HUES64 (cell line): ENCODE measurements at regions not wholly inside any gene's neighbourhood (a gene's known extent, or its start where the extent isn't known, plus 50 kb on each side); places are given as distances from the start of the nearest gene placed in this dataset.
"Not testable (repeated sequence)": the region's sequence is repeated elsewhere in the genome, so short reads cannot be mapped to it uniquely, and the experiment has no call there.

ENCODE experiments used
- H3K27ac ChIP-seq: 2 replicates; pipeline ENCODE4 v1.7.0; 2013; ENCODE audit warnings: low read depth, low read length, inconsistent platforms
- H3K27me3 ChIP-seq: 2 replicates; pipeline ENCODE4 v1.6.1; 2013; ENCODE audit warnings: mild to moderate bottlenecking, low read length; ENCODE audit not compliant: insufficient read depth
- H3K36me3 ChIP-seq: 2 replicates; pipeline ENCODE4 v1.6.1; 2013; ENCODE audit warnings: mild to moderate bottlenecking, low read length; ENCODE audit not compliant: insufficient read depth
- H3K4me1 ChIP-seq: 2 replicates; pipeline ENCODE4 v1.6.1; 2013; ENCODE audit warnings: mild to moderate bottlenecking, low read length, moderate library complexity; ENCODE audit not compliant: insufficient read depth
- H3K4me3 ChIP-seq: 2 replicates; pipeline ENCODE4 v1.5.1; 2013; ENCODE audit warnings: mild to moderate bottlenecking, low read length, moderate library complexity
- H3K9ac ChIP-seq: 2 replicates; pipeline ENCODE4 v1.6.1; 2013; ENCODE audit warnings: mild to moderate bottlenecking, low read depth, low read length
- H3K9me3 ChIP-seq: 2 replicates; pipeline ENCODE4 v1.6.1; 2013; ENCODE audit warnings: low read depth, low read length; ENCODE audit not compliant: insufficient read depth
- WGBS: fragments of 150-250, 120-280 bp; methylation state at CpG from one replicate; pipeline ENCODE4 v1.1.7; 2013; ENCODE audit warnings: missing lambda C conversion rate; 5-methylcytosine and 5-hydroxymethylcytosine counted together

DNA sequence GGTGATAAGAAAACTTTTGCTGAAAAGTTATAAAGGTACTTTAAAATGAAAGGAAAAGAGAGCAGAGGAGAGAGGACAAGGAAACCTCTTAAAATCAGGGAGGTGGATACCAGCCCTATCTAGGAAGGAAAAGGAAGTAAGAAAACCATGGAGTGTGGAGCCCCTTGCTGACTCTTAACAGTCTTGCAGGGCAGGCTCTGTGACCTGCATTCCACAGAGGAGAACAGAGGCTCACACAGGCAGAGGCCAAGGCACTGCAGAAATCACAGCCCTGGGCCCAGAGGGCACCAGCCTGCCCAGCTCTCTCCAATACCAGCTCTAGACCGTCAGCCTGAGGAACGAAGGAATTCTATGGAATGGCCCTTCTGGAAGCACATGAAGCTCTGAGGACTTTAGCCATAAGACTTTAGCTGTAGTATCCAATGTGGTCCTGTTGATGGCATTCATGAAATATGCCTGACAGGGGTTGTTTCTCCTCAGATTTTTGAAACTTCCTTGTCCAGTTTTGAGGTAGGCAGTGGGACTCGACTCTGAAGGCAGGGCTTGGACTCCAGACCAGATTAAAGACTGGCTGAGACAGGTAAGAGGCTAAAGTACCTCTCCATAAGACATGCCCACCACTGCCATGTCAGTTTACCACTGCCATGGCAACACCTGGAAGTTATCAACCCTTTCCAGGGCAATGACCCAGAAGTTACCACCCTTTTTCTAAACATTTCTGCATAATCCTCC lies 216.3 kb downstream of the ANAPC1 start:
- WGBS = 98% methylated on average over 3 of the region's 3 CpGs
- H3K9ac ChIP-seq = no peak overlapping the region
- no peak overlapping the region for H3K27ac ChIP-seq

DNA sequence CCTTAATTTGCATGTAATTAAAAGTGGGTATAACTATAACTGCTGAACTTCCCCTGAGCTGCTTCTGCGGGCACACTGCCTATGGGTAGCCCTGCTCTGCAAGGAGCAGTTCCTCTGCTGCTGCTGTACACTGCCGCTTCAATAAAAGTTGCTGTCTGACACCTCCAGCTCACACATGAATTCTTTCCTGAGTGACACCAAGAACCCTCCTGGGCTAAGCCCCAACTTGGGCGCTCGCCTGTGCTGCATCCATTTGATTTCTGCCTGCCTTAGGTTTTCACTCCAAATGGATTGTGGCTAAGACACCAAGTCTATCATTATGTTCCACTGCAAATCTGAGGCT lies 215.7 kb downstream of the ANAPC1 start:
- WGBS = 96% methylated on average over 4 of the region's 4 CpGs
- Histone ChIP-seq H3K4me1 (no peaks in the 10 kb centered on the region), H3K4me3 (no peak overlapping the region), H3K36me3 (no peaks in the 10 kb centered on the region), H3K27ac (no peak overlapping the region), H3K9ac (no peak overlapping the region), H3K9me3 (peaks cover 28% of the 10 kb centered on the region; the same call in 1 of the 2 replicates), H3K27me3 (no peaks in the 10 kb centered on the region)

More for the DNA sequence above, 216.3 kb downstream of the ANAPC1 start:
- H3K4me1 ChIP-seq = no peaks in the 10 kb centered on the region
- peaks cover 28% of the 10 kb centered on the region; the same call in 1 of the 2 replicates for H3K9me3 ChIP-seq
- no peaks in the 10 kb centered on the region for H3K36me3 ChIP-seq
- no peak overlapping the region for H3K4me3 ChIP-seq
- no peaks in the 10 kb centered on the region for H3K27me3 ChIP-seq

DNA sequence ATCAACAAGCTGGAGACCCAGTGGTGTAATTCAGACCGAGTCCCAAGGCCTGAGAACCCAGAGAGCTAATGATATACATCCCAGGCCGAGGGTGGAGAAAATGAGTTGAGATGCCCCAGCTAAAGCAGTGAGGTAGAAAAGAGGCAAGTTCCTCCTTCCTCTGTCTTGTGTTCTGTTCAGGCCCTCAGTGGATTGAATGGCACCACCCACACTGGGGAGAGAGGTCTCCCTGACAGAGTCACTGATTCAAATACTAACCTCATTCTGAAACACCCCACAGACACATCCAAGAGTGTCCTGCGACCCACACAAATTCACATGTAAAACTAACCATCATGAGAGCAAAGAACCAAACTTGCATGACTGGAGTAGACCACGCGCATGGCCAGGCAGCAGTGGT lies 215.3 kb downstream of the ANAPC1 start:
- no peak overlapping the region for H3K27ac ChIP-seq
- WGBS = 92% methylated on average over 5 of the region's 5 CpGs
- no peaks in the 10 kb centered on the region for H3K4me1 ChIP-seq

DNA sequence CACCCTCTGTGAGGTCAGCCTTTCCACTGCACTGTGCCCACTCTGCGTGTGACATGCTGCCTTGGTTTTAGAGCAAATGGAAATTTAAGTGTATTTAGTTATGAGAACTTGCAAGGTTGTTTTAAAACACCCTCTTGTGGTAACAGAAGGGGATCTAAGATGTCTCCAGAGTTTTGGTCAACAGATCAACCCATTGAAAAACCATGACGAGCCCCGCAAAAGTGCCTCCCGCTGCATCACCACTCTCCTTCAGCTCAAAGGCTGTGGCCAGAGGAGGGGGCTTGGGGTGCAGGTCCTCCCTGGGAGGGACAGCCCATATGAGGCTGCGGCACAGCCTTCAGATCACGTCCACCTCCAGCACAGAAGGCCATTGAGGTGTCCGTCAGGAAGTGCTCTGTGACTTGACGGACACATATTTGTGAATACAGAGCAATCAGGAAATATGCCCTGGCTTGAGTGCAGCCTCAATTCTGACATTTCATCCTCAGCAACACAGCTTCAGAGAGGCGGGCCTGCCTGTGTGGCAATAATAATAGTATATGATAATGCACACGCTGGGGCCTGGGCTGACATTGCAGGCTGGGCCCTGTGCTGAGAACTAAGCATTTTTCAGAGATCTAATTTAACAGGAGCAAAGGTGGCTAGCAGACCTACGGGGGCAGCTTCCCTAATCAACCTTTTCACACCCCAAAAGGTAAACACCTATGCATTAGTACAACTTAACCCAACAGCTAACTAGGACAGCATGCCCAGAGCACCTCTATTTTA lies 213.9 kb downstream of the ANAPC1 start:
- no peak overlapping the region for H3K9ac ChIP-seq

More for the DNA sequence above, 215.3 kb downstream of the ANAPC1 start:
- Histone ChIP-seq H3K9me3 (peaks cover 28% of the 10 kb centered on the region; the same call in 1 of the 2 replicates), H3K36me3 (no peaks in the 10 kb centered on the region), H3K27me3 (no peaks in the 10 kb centered on the region), H3K4me3 (no peak overlapping the region), H3K9ac (no peak overlapping the region)

DNA sequence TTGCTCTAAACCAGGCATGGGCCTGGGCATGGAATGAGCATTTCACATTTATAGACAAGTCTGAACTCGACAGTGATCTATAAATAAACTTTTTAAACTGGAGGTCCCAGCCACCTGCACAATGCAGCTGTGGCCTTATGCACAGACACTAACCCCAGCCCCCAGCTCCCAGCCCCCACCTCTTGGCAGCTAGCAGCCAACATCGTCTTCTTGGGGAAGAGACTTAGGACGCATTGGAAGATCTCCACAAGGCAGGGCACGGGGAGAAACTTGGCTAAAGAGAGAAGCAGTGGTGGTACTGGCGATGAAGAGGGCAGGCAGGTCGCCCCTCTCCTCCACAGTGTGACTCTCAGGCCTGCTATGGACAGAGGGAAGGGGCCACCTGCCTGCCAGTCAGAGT lies 213.2 kb downstream of the ANAPC1 start:
- WGBS = 92% methylated on average over 6 of the region's 6 CpGs
- no peak overlapping the region for H3K9ac ChIP-seq

More for the DNA sequence above, 213.9 kb downstream of the ANAPC1 start:
- Histone ChIP-seq H3K27me3 (no peaks in the 10 kb centered on the region), H3K36me3 (no peaks in the 10 kb centered on the region), H3K4me3 (no peak overlapping the region), H3K9me3 (peaks cover 28% of the 10 kb centered on the region; the same call in 1 of the 2 replicates), H3K4me1 (no peaks in the 10 kb centered on the region), H3K27ac (no peak overlapping the region)
- 92% methylated on average over 11 of the region's 11 CpGs for WGBS

DNA sequence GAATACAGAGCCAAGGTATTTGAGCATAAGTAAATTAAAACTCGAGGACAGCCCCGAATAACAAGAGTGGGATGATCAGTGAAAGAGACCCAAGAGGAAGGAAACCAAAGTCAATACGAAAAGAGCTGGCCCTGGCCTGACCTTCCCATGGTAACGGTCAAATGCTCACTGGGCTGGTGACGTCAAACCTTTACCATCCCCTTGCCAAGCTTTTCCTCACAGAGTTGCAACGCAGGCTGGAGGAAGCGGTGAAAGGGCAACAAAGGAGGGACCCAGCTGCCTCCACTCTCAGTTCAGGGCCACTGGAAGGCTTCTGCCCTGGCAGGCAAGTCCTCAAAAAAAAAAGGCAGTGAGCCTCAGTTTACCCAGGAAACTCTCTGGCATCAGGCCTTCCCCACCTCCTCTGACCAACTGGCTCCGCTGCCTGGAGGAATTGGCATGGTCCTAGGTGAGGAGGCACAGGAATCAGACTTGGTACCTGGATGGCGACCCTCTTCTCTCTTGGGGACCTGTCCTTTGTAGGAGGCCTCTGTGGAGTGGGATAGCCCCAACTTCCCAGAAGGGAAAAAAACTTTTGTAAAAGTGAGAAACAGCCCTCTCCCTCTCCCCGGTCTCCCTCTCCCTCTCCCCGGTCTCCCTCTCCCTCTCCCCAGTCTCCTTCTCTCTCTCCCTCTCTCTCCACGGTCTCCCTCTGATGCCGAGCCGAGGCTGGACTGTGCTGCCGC lies 212.4 kb downstream of the ANAPC1 start:
- no peaks in the 10 kb centered on the region for H3K36me3 ChIP-seq
- no peaks in the 10 kb centered on the region for H3K4me1 ChIP-seq
- no peak overlapping the region for H3K9ac ChIP-seq
- H3K9me3 ChIP-seq = peaks cover 26% of the 10 kb centered on the region; the same call in 1 of the 2 replicates
- H3K4me3 ChIP-seq = no peak overlapping the region
- H3K27me3 ChIP-seq = no peaks in the 10 kb centered on the region
- 92% methylated on average over 12 of the region's 15 CpGs for WGBS
- no peak overlapping the region for H3K27ac ChIP-seq

More for the DNA sequence above, 213.2 kb downstream of the ANAPC1 start:
- Histone ChIP-seq H3K4me1 (no peaks in the 10 kb centered on the region), H3K27ac (no peak overlapping the region), H3K9me3 (peaks cover 28% of the 10 kb centered on the region; the same call in 1 of the 2 replicates), H3K27me3 (no peaks in the 10 kb centered on the region), H3K36me3 (no peaks in the 10 kb centered on the region), H3K4me3 (no peak overlapping the region)

DNA sequence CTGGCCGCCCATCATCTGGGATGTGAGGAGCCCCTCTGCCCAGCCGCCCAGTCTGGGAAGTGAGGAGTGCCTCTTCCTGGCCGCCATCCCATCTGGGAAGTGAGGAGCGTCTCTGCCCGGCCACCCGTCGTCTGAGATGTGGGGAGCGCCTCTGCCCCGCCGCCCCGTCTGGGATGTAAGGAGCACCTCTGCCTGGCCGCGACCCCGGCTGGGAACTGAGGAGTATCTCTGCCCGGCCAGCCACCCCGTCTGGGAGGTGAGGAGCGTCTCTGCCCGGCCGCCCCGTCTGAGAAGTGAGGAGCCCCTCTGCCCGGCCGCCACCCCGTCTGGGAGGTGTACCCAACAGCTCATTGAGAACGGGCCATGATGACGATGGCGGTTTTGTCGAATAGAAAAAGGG lies 211.4 kb downstream of the ANAPC1 start:
- H3K4me3 ChIP-seq, H3K27me3 ChIP-seq, H3K36me3 ChIP-seq, H3K27ac ChIP-seq, H3K4me1 ChIP-seq, H3K9ac ChIP-seq: not testable (repeated sequence)
- H3K9me3 ChIP-seq = peaks cover 22% of the 10 kb centered on the region; the same call in 1 of the 2 replicates
- 98% methylated on average over 24 of the region's 27 CpGs for WGBS

DNA sequence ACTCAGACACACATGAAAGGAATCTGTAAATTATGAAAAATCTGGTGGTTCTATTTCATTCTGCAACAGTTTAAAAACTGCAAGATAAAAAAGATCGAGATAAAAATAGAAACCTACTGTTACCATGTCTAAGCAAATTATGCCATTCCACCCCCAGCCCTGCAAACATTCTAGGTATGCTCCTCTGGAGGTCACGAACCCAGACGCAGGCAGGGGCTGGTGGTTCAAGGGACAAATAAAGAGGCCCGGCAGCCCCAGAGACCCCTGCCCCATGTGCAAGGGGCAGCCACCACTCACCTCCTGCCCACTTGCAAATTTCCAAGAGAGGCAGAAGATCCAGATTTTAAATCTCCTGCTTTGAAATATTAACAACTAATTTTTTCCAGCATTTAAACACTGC lies 210.5 kb downstream of the ANAPC1 start:
- no peak overlapping the region for H3K27ac ChIP-seq
- no peaks in the 10 kb centered on the region for H3K27me3 ChIP-seq
- peaks cover 9% of the 10 kb centered on the region; the same call in 1 of the 2 replicates for H3K4me1 ChIP-seq
- WGBS = 90% methylated on average over 4 of the region's 4 CpGs
- no peaks in the 10 kb centered on the region for H3K36me3 ChIP-seq
- H3K9ac ChIP-seq = no peak overlapping the region
- H3K4me3 ChIP-seq = no peak overlapping the region
- peaks cover 14% of the 10 kb centered on the region; the same call in 1 of the 2 replicates for H3K9me3 ChIP-seq

DNA sequence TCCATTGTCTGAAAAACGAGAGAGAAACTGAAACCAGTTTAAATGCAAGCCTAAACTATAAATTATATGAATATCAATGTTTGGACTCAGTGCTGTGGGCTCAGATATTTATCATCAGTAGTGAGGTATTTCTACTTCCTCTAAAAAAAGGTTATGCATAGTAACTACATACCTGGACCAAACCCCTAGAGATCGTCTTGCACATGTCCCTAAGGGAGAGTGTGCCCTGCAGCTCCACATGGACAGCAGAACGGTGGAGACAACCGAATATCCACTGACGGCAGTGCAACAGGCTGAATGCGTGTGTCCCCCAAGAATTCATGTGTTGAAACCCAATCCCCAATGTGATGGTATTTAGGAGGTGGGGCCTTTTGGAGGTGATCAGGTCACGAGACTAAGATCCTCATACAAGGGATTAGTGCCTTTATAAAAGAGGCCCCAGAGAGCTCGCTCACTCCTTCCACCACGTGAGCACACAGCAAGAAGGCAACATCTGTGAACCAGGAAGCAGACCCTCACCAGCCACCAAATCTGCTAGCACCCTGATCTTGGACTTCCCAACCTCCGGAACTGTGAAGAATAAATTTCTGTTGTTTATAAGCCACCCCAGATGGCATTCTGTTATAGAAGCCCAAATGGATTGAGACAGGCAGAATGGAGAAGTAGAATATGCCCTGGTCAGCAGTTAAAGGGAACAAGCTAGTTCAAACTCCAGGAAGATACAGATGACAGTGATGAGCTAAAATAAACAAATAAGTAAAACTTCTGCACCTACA lies 208.4 kb downstream of the ANAPC1 start:
- WGBS = 89% methylated on average over 9 of the region's 10 CpGs
- Histone ChIP-seq H3K27me3 (no peaks in the 10 kb centered on the region), H3K4me3 (no peak overlapping the region), H3K27ac (no peak overlapping the region), H3K4me1 (peaks cover 15% of the 10 kb centered on the region; the same call in 1 of the 2 replicates), H3K9ac (no peak overlapping the region), H3K36me3 (no peaks in the 10 kb centered on the region), H3K9me3 (peaks cover 5% of the 10 kb centered on the region; the same call in 1 of the 2 replicates)

DNA sequence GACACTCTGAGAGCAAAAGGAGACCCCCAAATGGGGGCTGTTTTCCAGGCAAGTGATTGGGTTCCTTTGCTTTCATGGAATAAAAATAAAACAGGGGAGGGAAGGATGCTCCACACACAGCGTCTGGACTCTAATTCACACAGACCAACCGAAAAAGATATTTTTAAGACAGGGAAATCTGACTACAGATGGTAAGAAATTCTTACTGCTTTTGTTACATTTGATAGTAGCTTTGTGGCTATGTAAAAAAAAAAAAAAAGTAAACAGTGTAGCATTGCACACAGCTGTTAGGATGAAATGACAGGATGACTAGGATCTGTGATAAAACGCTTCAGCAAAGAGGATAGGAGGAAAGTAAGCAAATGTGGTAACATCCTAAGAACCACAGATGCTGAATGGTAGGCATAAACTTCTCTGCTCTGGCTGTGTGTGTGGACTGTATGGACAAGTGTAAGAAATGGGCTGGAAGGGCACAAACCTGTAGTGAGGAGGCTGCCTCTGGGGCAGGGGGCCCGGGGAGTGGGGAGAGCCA lies 207.6 kb downstream of the ANAPC1 start:
- Histone ChIP-seq H3K36me3 (no peaks in the 10 kb centered on the region), H3K4me1 (peaks cover 15% of the 10 kb centered on the region; the same call in 1 of the 2 replicates), H3K9ac (no peak overlapping the region), H3K9me3 (peaks cover 10% of the 10 kb centered on the region; the same call in 1 of the 2 replicates), H3K4me3 (no peak overlapping the region), H3K27ac (no peak overlapping the region), H3K27me3 (no peaks in the 10 kb centered on the region)
- 96% methylated on average over 4 of the region's 4 CpGs for WGBS
